Left lobe of liver (tissue), 2 donors: ENCODE measurements at regions not wholly inside any gene's neighbourhood (a gene's known extent, or its start where the extent isn't known, plus 50 kb on each side); places are given as distances from the start of the nearest gene placed in this dataset.
"Not testable (repeated sequence)": the region's sequence is repeated elsewhere in the genome, so short reads cannot be mapped to it uniquely, and the experiment has no call there.

Source experiments
- ATAC-seq: fragments of 200-7000 bp; cut with Tn5 transposase; one replicate; pipeline ENCODE4 v1.9.1; 2020; ENCODE audit warnings: mild to moderate bottlenecking, moderate library complexity
- DNase-seq: peaks from one replicate; pipeline ENCODE4 v3.0.0-alpha.2; 2020; ENCODE audit warnings: low spot score
- donor health status: DM: no; HTN: no; CAD: no; lungs with moderate emphysema.
- donor health status: DM: no; HTN: yes; CAD: no.

DNA sequence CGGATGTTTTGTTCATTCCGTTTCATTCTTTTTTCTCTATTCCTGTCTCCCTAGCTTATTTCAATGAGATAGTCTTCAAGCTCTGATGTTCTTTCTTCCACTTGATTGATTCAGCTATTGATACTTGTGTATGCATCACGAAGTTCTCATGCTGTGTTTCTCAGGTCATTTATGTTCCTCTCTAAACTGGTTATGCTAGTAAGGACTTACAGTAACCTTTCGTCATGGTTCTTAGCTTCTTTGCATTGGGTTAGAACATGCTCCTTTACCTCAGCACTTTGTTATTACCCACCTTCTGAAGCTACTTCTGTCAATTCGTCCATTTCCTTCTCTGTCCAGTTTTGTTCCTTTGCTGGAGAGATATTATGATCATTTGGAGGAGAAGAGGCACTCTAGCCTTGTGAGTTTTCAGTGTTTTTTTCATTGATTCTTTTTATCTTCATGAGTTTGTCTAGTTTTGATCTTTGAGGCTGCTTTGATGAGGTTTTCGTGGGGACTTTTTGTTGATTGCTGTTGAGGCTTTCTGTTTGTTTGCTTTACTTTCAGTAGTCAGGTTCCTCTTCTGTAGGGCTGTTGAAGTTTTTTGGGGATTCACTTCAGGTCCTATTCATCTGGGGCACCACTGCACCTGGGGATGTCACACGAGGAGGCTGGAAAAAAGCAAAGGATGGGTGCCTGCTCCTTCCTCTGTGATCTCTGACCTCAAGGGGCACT is 496.9 kb upstream of the LRRC7 start:
- ATAC-seq, result no peak
- no peak for DNase-seq

DNA sequence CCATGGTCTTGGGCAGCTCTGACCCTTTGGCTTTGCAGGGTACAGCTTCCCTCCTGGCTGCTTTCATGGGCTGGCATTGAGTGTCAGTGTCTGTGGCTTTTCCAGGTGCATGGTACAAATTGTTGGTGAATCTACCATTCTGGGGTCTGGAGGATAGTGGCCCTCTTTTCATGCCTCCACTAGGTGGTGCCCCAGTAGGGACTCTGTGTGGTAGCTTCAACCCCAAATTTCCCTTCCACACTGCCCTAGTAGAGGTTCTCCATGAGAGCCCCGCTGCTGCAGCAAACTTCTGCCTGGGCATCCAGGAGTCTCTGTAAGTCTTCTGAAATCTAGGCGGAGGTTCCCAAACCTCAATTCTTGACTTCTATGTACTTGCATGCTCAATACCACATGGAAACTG is 494.5 kb upstream of the LRRC7 start:
- DNase-seq, result no peak
- no peak for ATAC-seq

DNA sequence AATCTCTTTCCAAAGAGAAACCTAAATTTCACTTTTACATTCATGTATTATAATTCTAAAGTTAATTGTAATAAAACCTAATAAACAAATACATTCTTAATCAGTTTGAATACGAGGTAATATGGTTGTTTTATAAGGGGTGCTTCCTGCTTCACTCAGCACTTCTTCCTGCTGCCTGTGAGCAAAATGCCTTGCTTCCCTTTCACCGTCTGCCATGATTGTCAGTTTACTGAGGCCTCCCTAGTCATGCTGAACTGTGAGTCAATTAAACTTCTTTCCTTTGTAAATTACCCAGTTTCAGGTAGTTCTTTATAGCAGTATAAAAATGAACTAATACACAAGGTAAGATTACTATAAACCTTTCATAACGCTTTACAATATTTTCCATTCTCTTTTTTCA is 491.1 kb upstream of the LRRC7 start:
- DNase-seq (no peak), ATAC-seq (no peak)

DNA sequence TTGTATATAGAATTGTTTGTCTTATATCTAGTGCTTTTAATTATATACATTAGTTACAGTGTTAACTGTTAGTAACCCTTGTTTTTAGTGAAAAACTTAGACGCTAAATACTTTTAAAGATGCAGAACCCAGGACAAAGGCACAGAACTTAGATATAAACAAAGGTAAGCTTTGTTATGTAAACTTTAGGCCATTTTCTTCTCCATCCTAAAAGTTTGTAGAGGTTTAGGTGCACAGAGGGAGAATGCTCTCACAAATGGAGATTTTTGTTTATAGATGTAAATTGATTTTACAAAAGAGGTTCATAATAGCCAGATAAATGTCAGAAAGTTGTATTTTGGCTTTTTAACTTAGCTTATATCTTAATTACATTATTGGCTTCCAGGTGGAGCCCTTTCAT is 490.5 kb upstream of the LRRC7 start:
- ATAC-seq (no peak), DNase-seq (no peak)

DNA sequence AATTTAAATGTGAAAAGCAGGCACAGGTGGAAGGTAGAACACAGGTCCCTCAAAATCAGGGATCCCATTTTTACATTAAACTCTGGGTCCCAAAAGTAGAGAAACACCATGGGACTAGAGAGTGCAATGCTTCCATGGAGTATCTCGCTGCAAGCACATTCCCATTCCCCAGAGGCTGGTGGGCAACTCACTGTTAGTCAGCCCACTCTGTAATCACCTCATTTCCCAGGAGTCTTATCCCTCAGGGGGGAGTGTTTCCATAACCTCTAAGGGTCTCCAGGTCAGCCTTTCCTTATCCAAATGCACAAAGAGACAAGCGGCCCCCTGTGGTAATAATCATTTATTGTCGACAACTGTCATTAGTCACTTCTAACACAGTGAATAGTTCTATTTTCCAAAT is 490.1 kb upstream of the LRRC7 start:
- DNase-seq (no peak), ATAC-seq (no peak)

DNA sequence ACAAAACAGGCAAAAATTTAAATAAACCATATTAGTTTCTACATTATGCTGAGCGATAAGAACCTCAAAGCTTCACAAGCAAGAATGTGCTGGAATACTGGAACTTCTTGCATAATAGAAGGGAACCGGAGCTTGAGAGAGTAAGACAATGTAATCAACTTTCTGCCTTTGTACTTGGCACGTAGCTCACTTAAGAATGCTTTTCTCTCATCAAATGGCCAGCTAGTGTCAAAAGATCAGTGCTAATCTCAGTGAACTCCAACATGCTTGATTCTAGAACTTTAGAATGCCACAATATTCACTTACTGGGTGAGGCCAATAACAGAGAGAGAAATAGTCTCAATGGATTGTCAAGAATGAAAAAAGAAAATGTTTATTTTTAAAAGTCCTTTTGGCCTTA is 486.1 kb upstream of the LRRC7 start:
- no peak for ATAC-seq
- no peak for DNase-seq

DNA sequence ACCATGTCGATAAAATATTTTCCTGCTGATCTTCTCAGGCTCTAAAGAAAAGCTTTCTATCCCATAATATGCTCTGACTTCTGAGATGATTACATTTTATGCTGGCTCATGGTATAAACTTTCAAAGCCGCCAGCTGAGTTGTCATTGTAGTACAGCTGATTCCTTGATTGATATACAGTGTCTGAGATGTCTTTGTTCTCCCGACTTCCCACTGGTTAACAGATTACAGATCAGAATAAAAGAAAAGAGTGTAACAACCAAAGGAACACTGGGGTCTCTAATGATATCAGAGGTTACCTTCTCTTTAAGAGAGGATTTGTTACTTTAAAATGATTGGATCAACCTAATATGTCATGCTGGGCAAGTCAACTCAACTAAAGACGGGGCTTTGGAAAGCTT is 485.4 kb upstream of the LRRC7 start:
- DNase-seq (no peak), ATAC-seq (no peak)

DNA sequence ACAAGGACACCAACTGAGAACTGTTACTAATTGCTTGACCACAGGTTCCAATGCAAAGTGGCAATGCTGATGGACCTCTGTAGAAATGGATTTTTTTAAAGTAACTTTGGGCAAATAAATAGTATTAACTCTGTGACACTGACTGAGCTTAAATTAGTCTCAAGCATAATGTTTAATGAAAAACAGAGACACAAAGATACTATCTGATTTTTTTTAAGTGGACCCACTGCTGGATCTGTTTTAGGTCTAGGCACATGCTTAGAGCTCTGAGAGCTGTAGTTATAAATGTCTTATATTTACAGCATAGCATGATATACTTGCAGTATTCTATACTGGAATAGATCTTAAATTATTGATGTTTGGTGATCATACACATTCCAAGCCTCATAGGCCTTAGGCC is 481.6 kb upstream of the LRRC7 start:
- no peak for DNase-seq
- ATAC-seq, result no peak

DNA sequence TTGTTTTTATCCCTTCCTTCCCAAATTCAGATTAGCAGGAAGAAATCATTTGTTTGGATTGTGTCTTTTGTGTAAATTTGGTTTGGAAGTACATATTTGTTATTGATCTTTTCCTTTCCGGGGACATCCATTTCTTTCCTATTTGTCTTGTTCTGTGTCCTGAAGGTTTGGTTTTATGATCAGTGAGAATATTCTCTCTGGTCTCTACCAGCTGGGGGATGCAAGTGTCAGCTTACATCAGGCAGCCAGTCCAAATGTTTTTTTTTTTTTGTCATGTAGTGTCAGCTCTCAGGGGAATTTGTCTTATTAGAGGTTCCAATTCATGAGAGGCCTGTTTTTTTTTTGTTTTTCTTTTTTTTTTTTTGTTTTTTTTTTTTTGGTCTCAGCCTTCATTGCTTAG is 479.2 kb upstream of the LRRC7 start:
- ATAC-seq (no peak), DNase-seq (no peak)

DNA sequence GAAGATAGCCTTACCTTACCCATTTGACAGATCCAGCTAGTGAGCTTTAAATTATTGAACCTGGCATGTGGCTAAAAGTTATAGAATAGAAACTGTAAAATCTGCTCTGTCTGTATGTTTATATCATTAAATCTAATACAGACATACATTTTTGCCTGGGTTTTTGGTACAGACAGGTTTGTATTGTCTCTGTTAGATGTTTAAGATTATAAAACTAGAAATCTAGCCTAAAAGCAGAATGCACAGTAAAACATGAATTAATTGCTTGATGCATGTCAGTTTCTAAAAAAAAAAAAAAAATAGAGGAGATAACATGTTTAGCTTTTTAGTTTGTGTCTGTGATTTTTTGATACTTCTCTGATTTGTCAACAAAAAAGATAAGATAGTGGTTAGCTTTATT is 477.6 kb upstream of the LRRC7 start:
- no peak for ATAC-seq

DNA sequence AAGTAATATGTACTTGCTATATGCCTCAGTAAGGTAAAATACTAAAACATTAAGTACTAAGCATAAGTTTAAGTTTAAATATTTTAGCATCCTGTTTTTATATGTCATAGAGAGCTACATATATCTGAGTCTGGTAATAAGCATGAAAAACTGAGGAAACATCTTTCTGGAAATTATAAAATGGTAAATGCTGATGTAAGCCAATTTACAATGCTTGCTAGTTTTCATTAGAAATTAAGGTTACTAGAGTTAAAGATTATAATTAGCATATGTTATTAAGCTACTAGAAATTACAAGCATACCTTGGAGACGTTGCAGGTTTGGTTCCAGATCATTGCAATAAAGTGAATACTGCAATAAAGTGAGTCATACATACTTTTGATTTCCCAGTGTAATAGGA is 477.0 kb upstream of the LRRC7 start:
- ATAC-seq, result no peak

More for the DNA sequence above, 477.6 kb upstream of the LRRC7 start:
- no peak for DNase-seq

DNA sequence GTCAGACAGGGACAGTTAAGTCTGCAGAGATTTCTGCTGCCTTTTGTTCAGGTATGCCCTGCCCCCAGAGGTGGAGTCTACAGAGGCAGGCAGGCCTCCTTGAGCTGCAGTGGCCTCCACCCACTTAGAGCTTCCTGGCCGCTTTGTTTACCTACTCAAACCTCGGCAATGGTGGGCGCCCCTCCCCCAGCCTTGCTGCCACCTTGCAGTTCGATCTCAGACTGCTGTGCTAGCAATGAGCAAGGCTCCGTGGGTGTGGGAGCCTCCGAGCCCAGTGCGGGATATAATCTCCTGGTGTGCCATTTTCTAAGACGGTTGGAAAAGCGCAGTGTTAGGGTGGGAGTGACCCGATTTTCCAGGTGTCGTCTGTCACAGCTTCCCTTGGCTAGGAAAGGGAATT is 465.7 kb upstream of the LRRC7 start:
- not testable (repeated sequence) for ATAC-seq

More for the DNA sequence above, 477.0 kb upstream of the LRRC7 start:
- no peak for DNase-seq

DNA sequence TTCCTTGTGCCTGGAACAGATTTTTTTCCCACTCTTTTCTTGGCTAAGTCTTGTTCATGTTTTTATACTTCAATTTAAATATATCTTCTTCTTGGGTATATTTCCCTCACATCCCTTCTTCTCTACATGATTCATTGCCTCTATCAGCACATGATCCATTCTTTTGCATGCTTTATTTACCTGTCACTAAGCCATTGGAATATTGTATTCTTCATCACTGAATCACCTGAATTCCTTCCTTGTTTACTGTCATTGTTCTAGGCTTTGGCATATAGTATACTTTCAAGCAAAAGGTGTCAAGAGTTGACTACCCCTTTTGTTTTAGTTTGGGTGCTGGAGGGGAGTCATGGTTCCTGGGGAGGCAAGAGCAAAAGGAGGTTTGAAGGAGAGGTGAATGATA is 464.5 kb upstream of the LRRC7 start:
- no peak for DNase-seq
- no peak for ATAC-seq

More for the DNA sequence above, 465.7 kb upstream of the LRRC7 start:
- not testable (repeated sequence) for DNase-seq

DNA sequence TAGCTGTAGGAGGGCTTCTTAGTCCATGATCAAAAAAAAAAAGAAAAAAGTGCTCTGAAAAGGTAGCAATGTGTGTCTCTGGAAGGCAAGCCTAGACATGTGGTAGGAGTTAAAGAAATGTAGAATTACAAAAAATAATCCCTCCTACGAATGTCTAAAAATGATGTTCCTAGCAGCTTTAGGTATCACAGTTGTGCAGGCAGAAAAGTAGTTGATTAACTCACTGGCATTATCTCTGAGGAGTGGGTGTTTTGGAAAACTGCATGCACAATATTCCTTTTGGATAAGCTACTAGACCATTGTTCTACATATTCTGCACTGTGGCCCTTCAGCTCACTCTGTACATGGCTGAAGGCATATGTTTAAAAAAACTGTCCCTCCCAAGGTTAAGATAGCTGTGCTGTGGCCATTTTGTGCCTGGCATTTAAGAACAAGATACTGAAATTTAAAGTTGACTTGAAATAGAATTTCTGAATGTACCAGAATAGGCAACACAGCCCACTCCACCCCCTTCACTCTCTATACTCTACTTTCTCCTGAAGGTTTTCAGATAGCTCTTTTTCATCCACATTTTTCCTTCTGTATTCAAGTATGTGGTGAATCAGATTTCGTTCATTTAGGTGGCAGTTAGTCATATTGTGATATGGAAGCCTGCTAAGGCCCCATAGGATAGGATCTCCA is 463.9 kb upstream of the LRRC7 start:
- DNase-seq (no peak), ATAC-seq (no peak)

DNA sequence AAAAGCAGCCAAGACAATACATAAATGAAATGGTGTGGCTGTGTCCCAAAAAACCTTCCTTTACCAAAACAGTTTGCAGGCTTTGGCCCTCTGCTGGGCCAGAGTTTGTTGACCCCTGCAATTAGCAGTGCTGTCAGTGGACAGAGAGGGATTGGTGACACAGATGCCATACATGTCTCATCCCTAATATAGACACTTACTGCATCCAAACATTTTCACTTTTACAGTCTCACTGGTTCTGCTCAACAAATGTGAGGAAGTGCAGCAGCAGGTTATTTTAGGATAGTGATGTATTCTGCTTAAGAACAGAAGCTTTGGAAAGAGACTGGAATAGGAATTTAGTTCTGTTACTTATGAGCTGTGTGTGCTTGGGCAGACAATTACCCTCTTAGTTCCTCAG is 462.8 kb upstream of the LRRC7 start:
- ATAC-seq (peak; percentile 19), DNase-seq (no peak)

DNA sequence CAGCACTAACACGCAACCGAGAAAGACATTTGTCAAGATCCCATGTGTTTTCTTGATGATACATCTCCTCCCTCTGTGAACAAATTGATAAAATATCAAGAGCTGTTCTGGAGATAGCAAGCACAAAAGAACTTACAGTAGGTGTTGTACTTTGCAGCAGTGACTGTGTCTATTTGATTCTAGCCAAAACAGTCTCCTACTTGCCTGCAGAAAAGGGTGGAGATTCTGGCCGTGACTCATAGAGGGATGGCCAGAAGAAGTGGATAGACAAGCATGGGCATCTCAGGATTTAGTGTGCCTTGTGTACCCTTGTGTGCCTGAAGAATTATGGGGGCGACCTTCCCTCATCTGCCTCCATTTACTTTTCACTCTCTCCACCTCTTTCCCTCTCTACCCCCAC is 458.4 kb upstream of the LRRC7 start:
- DNase-seq (no peak), ATAC-seq (no peak)

DNA sequence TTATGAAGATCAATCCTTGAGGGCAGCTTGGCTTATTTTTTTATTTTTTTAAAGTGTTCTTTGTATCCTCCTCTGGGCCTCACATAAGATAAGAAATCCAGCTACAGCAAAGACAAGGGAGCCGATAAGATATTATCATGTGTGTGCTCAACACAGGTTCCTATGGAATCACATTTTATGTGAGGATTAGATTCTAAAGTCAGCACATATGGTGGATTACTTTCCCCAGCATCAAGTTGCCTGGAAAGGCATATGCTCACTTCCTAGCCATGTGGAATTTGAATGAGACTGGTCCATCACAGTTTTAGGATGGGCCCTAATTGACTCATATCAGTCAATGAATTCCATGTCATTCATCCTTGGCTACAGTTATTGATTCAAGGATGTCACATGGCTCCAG is 456.9 kb upstream of the LRRC7 start:
- ATAC-seq (no peak), DNase-seq (no peak)

DNA sequence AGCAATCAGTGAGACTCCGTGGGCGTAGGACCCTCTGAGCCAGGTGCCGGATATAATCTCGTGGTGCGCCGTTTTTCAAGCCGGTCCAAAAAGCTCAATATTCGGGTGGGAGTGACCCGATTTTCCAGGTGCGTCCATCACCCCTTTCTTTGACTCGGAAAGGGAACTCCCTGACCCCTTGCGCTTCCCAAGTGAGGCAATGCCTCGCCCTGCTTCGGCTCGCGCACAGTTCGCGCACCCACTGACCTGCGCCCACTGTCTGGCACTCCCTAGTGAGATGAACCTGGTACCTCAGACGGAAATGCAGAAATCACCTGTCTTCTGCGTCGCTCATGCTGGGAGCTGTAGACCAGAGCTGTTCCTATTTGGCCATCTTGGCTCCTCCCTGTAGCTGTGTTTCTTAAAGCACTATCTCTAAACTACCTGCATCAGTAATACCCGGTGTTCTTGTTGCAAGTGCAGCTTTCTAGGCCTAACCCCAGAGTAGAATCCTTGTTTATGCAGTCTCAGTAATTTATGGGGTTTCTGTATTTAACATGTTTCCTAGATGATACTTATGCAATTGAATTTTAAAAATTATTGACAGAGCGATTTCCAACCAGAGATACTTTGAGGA is 447.5 kb upstream of the LRRC7 start:
- ATAC-seq, DNase-seq: not testable (repeated sequence)

DNA sequence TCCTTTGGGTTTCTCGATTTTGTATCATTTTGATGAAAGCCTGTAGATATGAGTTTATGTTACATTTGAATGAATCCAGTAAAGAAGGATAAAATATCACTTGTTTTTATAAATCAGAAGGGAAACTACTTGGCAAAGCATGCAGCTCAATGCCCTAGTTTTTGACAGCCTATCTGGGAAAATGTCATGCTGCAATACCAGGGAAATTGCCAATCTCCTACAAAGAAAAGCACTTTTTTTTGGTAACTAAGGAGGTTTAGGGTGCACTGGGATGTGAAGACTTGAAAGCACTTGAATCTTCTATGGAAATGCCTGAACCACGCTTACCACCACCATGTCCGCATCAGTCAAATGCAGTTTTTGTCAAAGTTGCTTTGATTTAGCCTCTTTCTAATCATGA is 446.9 kb upstream of the LRRC7 start:
- ATAC-seq (no peak), DNase-seq (no peak)

DNA sequence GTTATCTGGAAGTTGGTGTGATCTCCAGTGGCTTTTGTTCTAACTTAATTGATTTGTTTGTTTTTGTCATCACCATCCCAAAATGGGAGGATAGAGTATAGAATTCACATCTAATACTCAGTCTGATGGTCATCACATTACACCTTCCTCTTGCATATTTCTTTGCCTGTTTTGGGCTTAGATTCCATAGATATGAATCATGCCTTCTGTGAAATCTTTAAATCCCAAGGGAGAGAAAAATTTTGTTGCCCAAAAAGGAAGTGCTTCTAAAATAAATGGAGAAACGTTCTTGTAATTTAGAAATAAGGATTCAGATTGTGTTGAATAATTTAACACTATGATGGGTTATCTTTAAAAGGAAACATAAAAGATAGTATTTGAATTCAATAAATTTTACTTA is 446.0 kb upstream of the LRRC7 start:
- ATAC-seq (no peak), DNase-seq (no peak)

DNA sequence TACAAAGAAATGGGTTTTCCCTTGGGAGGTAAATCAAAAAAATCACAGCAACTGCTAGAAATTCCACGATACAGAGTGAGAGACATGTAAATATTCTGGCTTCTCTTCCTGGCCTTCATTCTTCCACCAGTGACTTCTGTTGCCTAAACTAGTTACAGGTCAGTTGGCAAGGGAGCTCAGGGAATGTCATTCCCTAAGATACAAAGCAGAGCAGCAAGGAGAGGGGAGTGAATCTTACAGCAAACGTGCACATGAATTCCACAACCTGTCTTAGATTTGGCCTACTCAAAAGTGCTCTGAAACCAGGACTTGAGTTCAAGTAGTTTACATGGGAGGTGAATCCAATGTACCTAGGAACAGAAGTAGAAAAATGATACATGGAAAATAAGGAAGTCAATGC is 445.3 kb upstream of the LRRC7 start:
- ATAC-seq (no peak), DNase-seq (no peak)

DNA sequence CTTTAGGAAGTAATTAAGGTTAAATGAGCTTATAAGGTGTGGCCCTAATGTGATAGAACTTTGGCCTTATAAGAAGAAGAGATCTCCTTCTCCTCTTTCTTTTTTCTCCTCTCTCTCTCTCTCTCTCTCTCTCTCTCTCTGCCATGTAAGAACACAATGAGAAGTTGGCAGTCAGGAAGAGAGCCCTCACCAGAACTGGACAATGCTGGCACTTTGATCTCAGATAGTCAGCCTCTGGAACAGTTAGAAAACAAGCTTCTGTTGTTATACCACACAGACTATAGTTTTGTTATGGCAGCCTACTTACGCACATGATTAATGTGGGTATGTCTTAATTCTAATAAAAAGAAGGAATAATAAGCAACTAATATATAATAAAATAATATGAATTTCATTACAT is 444.2 kb upstream of the LRRC7 start:
- DNase-seq, result no peak
- ATAC-seq, result no peak
